RWPE2 (cell line): ENCODE measurements at regions not wholly inside any gene's neighbourhood (a gene's known extent, or its start where the extent isn't known, plus 50 kb on each side); places are given as distances from the start of the nearest gene placed in this dataset.
"Not testable (repeated sequence)": the region's sequence is repeated elsewhere in the genome, so short reads cannot be mapped to it uniquely, and the experiment has no call there.

Experiments
- ATAC-seq: fragments of 200-7000 bp; cut with Tn5 transposase; 3 replicates; pipeline ENCODE4 v1.9.1; 2021; ENCODE audit warnings: low read depth
- DNase-seq: peaks from one replicate; pipeline ENCODE4 v3.0.0-alpha.2; 2020; ENCODE audit warnings: low spot score
- H3K27ac ChIP-seq: fragments of 450-650 bp; 2 replicates; pipeline ENCODE4 v1.5.1; 2017; ENCODE audit warnings: mild to moderate bottlenecking; ENCODE audit not compliant: poor library complexity, severe bottlenecking
- H3K27me3 ChIP-seq: fragments of 250-450 bp; sonication (Bioruptor Pico); 2 replicates; pipeline ENCODE4 v1.5.1; 2021; ENCODE audit warnings: mild to moderate bottlenecking, moderate library complexity; ENCODE audit not compliant: insufficient read depth, poor library complexity, severe bottlenecking
- H3K36me3 ChIP-seq: fragments of 250-450 bp; sonication (Bioruptor Pico); 2 replicates; pipeline ENCODE4 v1.5.1; 2020; ENCODE audit warnings: low read depth, mild to moderate bottlenecking, moderate library complexity
- H3K4me1 ChIP-seq: fragments of 250-450 bp; sonication (Bioruptor Pico); 2 replicates; pipeline ENCODE4 v1.5.1; 2021; ENCODE audit warnings: mild to moderate bottlenecking, moderate library complexity; ENCODE audit not compliant: insufficient read depth, poor library complexity, severe bottlenecking
- H3K4me3 ChIP-seq: fragments of 250-450 bp; sonication (Bioruptor Pico); 2 replicates; pipeline ENCODE4 v1.5.1; 2021; ENCODE audit warnings: mild to moderate bottlenecking, moderate library complexity; ENCODE audit not compliant: severe bottlenecking
- H3K9me3 ChIP-seq: fragments of 250-450 bp; sonication (Bioruptor Pico); 2 replicates; pipeline ENCODE4 v1.5.1; 2021; ENCODE audit warnings: mild to moderate bottlenecking, moderate library complexity; ENCODE audit not compliant: severe bottlenecking
- TF ChIP-seq, protein P1 (sequence below): fragments of 450-650 bp; IDR thresholded peaks from one replicate; pipeline ENCODE4 v1.5.1; 2017; ENCODE audit warnings: mild to moderate bottlenecking, moderate library complexity; ENCODE audit not compliant: poor library complexity, severe bottlenecking

DNA sequence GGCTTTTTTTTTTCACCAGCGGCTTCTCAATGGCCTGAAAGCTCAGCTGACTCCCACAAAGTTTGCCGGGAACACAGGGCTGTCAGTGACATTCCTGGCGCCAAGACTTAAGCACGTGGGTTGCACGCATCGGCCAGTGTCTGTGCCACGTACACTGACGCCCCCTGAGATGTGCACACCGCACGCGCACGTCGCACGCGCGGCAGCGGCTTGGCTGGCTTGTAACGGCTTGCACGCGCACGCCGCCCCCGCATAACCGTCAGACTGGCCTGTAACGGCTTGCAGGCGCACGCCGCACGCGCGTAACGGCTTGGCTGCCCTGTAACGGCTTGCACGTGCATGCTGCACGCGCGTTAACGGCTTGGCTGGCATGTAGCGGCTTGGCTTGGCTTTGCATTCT lies 63.2 kb downstream of the CCDC74A start:
- H3K27ac ChIP-seq = no peak overlapping the region
- TF ChIP-seq, protein P1, sequence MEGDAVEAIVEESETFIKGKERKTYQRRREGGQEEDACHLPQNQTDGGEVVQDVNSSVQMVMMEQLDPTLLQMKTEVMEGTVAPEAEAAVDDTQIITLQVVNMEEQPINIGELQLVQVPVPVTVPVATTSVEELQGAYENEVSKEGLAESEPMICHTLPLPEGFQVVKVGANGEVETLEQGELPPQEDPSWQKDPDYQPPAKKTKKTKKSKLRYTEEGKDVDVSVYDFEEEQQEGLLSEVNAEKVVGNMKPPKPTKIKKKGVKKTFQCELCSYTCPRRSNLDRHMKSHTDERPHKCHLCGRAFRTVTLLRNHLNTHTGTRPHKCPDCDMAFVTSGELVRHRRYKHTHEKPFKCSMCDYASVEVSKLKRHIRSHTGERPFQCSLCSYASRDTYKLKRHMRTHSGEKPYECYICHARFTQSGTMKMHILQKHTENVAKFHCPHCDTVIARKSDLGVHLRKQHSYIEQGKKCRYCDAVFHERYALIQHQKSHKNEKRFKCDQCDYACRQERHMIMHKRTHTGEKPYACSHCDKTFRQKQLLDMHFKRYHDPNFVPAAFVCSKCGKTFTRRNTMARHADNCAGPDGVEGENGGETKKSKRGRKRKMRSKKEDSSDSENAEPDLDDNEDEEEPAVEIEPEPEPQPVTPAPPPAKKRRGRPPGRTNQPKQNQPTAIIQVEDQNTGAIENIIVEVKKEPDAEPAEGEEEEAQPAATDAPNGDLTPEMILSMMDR = no peak
- peaks cover 5% of the 10 kb centered on the region for H3K27me3 ChIP-seq
- no peaks in the 10 kb centered on the region for H3K4me1 ChIP-seq
- ATAC-seq (no peak), DNase-seq (no peak)
- H3K4me3 ChIP-seq = no peak overlapping the region
- no peaks in the 10 kb centered on the region for H3K36me3 ChIP-seq
- no peaks in the 10 kb centered on the region for H3K9me3 ChIP-seq

DNA sequence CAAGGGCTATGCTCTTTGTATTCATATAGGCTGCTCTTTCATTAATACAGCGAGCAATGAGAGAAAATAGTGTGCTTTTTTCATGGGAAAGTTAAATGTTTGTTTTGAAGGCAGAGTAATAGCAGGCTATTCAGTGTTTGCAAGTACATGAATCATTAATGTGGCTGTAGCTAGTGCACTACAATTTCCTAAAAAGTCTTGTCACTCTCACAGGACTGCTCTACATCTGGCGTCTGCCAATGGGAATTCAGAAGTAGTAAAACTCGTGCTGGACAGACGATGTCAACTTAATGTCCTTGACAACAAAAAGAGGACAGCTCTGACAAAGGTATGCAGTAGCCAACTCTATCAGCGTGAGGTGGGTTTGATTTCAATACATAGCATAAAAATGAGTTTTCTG lies 68.9 kb downstream of the CCDC74A start:
- H3K27ac ChIP-seq, ATAC-seq, H3K4me1 ChIP-seq, H3K27me3 ChIP-seq, H3K36me3 ChIP-seq, H3K4me3 ChIP-seq, H3K9me3 ChIP-seq, DNase-seq: not testable (repeated sequence)

DNA sequence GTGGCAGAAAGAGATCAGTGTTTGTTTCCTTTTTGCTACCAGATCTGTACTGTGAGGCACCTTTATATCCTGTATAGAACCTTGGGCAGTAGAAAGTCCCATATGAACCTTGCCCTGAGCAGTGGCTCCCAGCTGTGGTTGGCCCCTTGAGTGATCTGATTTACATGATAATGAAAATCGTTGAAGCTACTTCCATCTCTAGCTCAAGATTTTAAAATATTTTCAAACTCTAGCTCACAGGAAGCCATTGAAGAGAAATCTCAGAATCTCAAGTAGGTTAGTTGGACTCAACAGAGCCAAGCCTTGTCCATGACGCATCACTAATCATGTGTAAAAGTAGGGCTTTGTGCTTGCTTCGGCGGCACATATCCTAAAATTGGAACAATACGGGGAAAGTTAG lies 74.8 kb downstream of the CCDC74A start:
- H3K4me3 ChIP-seq, ATAC-seq, H3K4me1 ChIP-seq, DNase-seq, H3K9me3 ChIP-seq, H3K27me3 ChIP-seq, H3K27ac ChIP-seq, H3K36me3 ChIP-seq: not testable (repeated sequence)

DNA sequence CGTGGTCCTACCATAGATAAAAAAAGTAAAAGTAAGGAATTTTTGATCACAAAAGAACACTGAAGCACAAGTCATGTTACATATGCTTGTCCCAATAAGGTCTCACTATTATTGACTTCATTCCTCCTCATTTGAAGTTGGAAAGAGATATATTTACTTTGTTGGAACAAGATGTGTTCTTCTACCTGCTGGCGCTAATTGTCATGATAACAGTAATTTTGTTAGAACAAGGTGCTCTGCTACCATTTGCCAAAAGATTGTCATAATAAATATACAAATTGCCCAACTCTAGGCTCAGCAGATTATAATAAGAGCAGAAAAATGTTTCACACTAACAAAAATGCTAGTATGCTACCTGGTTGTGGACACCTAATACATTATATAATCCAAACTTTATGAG lies 77.0 kb downstream of the CCDC74A start:
- H3K27me3 ChIP-seq, H3K4me1 ChIP-seq, ATAC-seq, H3K36me3 ChIP-seq, H3K4me3 ChIP-seq, DNase-seq, H3K9me3 ChIP-seq, H3K27ac ChIP-seq: not testable (repeated sequence)

DNA sequence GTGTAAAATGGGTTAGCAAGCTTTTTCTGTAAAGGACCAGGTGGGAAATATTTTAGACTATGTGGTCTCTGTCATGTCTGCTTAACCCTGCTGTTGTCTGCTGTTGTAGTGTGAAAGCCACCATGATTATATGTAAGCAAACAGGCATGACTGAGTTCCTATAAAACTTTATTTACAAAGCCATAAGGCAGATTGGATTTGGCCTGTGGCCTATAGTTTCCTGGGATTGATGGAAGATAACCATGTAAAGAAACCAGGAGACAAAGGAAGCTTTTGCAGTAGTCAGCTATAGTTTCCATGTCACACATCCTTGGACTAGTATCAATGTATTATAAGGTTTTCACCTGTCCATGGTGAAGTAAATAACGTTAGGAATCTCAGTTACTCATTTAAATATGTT lies 78.7 kb downstream of the CCDC74A start:
- not testable (repeated sequence) for H3K27me3 ChIP-seq, ATAC-seq, H3K9me3 ChIP-seq, H3K4me1 ChIP-seq, H3K4me3 ChIP-seq, DNase-seq, H3K27ac ChIP-seq, H3K36me3 ChIP-seq

DNA sequence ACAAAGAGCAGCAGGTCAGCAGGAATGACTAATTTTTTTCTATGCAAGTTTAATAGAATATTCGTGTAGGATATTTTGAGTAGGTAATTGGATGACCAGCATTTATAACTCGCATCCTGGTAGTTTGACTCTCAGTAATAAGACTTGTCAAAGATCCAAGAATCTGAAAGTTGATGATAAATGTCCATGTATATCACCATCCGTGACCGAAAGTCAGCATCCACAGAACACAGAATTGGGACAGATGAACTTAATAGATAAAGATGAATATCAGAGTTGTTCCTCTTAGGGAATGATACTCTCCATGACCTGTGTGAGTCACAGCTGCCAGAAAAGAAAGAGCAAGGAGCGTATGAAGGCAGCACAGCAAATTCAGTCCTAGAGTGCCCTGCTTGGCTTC lies 79.4 kb downstream of the CCDC74A start:
- not testable (repeated sequence) for H3K4me1 ChIP-seq, H3K36me3 ChIP-seq, H3K27ac ChIP-seq, ATAC-seq, H3K27me3 ChIP-seq, H3K9me3 ChIP-seq, H3K4me3 ChIP-seq, DNase-seq

DNA sequence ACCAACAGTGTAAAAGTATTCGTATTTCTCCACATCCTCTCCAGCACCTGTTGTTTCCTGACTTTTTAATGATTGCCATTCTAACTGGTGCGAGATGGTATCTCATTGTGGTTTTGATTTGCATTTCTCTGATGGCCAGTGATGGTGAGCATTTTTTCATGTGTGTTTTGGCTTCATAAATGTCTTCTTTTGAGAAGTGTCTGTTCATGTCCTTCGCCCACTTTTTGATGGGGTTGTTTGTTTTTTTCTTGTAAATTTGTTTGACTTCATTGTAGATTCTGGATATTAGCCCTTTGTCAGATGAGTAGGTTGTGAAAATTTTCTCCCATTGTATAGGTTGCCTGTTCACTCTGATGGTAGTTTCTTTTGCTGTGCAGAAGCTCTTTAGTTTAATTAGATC lies 86.9 kb downstream of the CCDC74A start:
- H3K4me1 ChIP-seq, DNase-seq, H3K27me3 ChIP-seq, H3K9me3 ChIP-seq, H3K36me3 ChIP-seq, H3K27ac ChIP-seq, ATAC-seq, H3K4me3 ChIP-seq: not testable (repeated sequence)

DNA sequence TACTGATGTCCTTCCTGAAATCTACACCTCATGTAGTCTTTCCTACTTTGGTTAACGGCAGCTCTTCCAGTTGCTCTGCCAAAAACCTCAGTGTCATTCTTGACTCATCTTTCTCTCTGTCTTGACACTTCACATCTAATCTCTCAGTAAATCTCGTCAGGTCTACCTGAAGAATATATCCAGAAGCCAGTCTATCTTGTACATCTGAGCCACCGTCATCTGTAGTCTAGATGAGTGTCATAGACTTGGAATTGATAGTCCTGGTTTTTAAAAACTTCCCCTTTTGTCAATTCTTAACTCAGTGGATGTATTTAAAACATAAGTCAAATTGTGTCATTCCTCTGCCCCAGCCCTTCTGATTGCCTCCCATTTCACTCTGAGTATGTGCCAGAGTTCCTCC lies 90.6 kb downstream of the CCDC74A start:
- not testable (repeated sequence) for H3K4me1 ChIP-seq, H3K27me3 ChIP-seq, H3K36me3 ChIP-seq, H3K27ac ChIP-seq, H3K4me3 ChIP-seq, DNase-seq, H3K9me3 ChIP-seq, ATAC-seq

- not testable (repeated sequence) for H3K27me3 ChIP-seq, DNase-seq, ATAC-seq, H3K36me3 ChIP-seq, H3K9me3 ChIP-seq, H3K4me1 ChIP-seq, H3K27ac ChIP-seq, H3K4me3 ChIP-seq
These were observed 95.2 kb downstream of the CCDC74A start for GRCh38 chr2:131622874-131623273.

DNA sequence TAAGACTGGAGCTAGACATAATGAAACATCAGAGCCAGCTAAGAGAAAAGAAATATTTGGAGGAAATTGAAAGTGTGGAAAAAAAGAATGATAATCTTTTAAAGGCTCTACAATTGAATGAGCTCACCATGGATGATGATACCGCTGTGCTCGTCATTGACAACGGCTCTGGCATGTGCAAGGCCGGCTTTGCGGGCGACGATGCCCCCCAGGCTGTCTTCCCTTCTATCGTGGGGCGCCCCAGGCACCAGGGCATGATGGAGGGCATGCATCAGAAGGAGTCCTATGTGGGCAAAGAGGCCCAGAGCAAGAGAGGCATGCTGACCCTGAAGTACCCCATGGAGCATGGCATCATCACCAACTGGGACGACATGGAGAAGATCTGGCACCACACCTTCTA lies 98.3 kb downstream of the CCDC74A start:
- not testable (repeated sequence) for H3K4me3 ChIP-seq, H3K27ac ChIP-seq, H3K27me3 ChIP-seq, H3K4me1 ChIP-seq, H3K36me3 ChIP-seq, DNase-seq, ATAC-seq, H3K9me3 ChIP-seq

DNA sequence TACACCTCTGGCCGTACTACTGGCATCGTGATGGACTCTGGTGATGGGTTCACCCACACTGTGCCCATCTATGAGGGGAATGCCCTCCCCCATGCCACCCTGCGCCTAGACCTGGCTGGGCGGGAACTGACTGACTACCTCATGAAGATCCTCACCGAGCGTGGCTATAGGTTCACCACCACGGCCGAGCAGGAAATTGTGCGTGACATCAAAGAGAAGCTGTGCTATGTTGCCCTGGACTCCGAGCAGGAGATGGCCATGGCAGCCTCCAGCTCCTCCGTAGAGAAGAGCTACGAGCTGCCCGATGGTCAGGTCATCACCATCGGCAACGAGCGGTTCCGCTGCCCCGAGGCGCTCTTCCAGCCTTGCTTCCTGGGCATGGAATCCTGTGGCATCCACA lies 98.9 kb downstream of the CCDC74A start:
- not testable (repeated sequence) for ATAC-seq, H3K36me3 ChIP-seq, H3K27ac ChIP-seq, H3K4me3 ChIP-seq, H3K9me3 ChIP-seq, DNase-seq, H3K27me3 ChIP-seq, H3K4me1 ChIP-seq
